ENCODE measurements at regions not wholly inside any gene's neighbourhood (a gene's known extent, or its start where the extent isn't known, plus 50 kb on each side); places are given as distances from the start of the nearest gene placed in this dataset.

DNA sequence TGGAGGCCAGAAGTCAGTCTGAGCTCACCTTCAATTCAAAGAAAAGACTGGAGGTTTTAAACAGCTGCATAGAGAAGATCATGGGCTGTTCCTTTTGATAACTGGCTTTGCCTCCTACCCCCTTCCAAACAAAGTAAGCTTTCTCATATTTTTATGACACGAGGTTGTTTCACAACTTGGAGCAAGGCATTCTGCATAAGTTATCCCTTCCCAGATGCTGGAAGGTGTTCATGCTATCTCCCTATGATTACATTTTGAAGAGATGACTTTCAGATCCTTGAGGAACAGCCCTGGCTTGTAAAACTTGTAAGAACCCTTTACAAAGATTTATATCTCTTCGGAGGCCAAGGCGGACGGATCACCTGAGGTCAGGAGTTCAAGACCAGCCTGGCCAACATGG lies 571.9 kb upstream of the FTMT start:
- no peak overlapping the region for H3K4me3 ChIP-seq (ENCODE audit: low read depth, poor library complexity, severe bottlenecking)
- TF ChIP-seq, protein P1, sequence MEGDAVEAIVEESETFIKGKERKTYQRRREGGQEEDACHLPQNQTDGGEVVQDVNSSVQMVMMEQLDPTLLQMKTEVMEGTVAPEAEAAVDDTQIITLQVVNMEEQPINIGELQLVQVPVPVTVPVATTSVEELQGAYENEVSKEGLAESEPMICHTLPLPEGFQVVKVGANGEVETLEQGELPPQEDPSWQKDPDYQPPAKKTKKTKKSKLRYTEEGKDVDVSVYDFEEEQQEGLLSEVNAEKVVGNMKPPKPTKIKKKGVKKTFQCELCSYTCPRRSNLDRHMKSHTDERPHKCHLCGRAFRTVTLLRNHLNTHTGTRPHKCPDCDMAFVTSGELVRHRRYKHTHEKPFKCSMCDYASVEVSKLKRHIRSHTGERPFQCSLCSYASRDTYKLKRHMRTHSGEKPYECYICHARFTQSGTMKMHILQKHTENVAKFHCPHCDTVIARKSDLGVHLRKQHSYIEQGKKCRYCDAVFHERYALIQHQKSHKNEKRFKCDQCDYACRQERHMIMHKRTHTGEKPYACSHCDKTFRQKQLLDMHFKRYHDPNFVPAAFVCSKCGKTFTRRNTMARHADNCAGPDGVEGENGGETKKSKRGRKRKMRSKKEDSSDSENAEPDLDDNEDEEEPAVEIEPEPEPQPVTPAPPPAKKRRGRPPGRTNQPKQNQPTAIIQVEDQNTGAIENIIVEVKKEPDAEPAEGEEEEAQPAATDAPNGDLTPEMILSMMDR (IDR thresholded peaks at IDR 0.05), result no peak
- no peak for TF ChIP-seq POLR2A (IDR thresholded peaks at IDR 0.05)
- DNase-seq (ENCODE audit: low spot score in 2 of 2), result no peak
- intact Hi-C loops (cut with DNase I; ENCODE audit: low total_unique reads), result no loop called here
- WGBS, 2 donors, result 81 to 85% methylated on average over 4 of the region's 4 CpGs

DNA sequence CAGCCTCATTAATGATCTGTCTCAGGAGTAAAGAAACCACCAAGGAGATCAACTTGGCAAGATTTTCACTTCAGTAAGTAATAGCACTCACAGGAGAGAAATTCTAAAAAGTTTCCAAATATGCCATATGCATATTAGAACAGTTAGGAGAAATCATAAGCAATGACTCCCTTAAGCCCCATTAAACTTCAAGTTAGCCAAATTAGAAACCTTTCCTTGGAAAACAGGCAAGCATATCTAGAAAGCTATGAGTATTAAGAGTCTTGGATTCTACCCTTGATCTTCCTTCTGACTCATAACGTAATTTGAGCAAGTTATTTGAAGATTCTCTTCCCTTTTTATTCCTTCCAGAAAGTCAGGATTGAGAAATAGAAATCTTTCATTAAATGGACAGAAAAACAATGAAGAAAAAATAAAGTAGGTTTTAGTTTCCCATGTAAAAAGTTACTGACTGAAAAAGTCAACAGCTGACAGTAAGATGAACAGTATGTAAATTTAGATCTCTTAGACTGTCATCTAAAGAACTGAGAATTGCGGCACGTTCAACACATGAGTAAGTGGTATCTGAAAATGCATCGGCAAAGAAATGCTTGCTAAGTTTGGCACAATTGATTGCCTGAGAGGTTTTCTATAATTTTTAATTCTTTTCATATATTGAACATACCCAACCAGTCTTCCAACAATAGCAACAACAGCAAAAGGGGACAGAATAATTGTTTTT lies 565.7 kb upstream of the FTMT start:
- no peak for DNase-seq (ENCODE audit: low spot score in 2 of 2)
- 35 to 38% methylated on average over 4 of the region's 4 CpGs for WGBS, 2 donors
- intact Hi-C loops (cut with DNase I; ENCODE audit: low total_unique reads), result no loop called here
- TF ChIP-seq POLR2A (IDR thresholded peaks at IDR 0.05), result no peak
- TF ChIP-seq, protein P1 (IDR thresholded peaks at IDR 0.05), result no peak
- H3K4me3 ChIP-seq (ENCODE audit: low read depth, poor library complexity, severe bottlenecking), result no peak overlapping the region

DNA sequence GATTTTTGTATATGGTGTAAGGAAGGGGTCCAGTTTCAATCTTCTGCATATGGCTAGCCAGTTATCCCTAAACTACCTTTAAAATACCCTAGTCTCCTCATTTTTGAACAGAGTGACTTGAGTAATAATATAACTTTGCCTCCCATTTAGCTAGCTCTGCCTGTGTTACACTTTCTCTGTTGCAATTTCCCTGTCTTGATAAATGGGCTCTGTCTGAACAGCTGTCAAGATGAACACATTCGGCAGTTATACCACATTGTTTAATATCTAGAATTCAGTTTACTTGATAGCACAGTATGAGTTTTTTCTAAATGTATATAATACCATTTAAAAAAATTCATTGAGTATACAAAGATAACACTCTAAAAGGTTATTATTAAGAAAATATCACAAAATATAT lies 562.9 kb upstream of the FTMT start:
- DNase-seq (ENCODE audit: low spot score in 2 of 2), result no peak
- H3K4me3 ChIP-seq (ENCODE audit: low read depth, poor library complexity, severe bottlenecking), result no peak overlapping the region
- intact Hi-C loops (cut with DNase I; ENCODE audit: low total_unique reads), result no loop called here
- TF ChIP-seq, protein P1 (IDR thresholded peaks at IDR 0.05), result no peak
- no peak for TF ChIP-seq POLR2A (IDR thresholded peaks at IDR 0.05)
- 86 to 88% methylated on average over 1 of the region's 1 CpG for WGBS, 2 donors

DNA sequence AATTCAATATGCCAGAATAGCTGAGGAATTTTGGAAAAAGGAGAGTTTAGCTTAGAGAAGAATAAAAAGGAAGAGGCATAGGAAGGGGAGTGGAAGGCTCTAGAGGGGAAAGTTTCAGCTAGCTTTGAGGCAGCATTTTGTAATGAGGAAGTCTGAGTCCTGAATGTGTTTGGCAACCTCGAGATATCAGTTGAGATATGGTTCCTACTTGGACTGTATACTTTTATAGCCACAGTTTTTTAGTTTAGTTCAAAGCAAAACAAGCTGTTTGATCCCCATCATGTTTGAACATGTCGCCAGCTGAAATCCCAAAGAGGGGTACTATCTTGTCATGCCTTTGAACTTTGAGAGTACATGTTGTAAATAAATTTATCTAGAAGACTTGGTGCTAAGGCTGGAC lies 559.0 kb upstream of the FTMT start:
- no peak for TF ChIP-seq POLR2A (IDR thresholded peaks at IDR 0.05)
- TF ChIP-seq, protein P1 (IDR thresholded peaks at IDR 0.05), result no peak
- no peak overlapping the region for H3K4me3 ChIP-seq (ENCODE audit: low read depth, poor library complexity, severe bottlenecking)
- 36 to 37% methylated on average over 2 of the region's 2 CpGs for WGBS, 2 donors
- no peak for DNase-seq (ENCODE audit: low spot score in 2 of 2)
- intact Hi-C loops (cut with DNase I; ENCODE audit: low total_unique reads), result no loop called here

DNA sequence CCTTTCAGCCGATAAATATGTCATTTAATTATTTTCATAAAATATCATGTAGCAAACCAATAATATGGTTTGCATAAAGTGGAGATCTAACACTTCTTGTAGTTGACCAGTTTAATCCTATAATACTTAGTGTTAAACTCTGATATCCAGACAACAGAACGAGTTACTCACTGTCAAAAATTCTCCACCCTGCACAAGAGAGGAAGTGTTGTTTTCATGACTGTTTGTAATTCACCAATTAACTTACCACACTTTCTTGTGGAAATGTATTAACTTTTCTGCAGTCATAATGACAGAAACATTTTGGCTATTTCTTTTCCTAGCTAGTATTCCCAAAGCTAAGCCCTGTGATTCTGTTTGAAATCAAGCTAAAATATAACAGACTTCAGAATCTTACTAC lies 555.3 kb upstream of the FTMT start:
- intact Hi-C loops (cut with DNase I; ENCODE audit: low total_unique reads), result no loop called here
- WGBS, 2 donors, result 58 to 62% methylated on average over 2 of the region's 2 CpGs

More for the DNA sequence above, 555.3 kb upstream of the FTMT start:
- TF ChIP-seq, protein P1 (IDR thresholded peaks at IDR 0.05), result no peak
- no peak for TF ChIP-seq POLR2A (IDR thresholded peaks at IDR 0.05)
- H3K4me3 ChIP-seq (ENCODE audit: low read depth, poor library complexity, severe bottlenecking), result no peak overlapping the region
- DNase-seq (ENCODE audit: low spot score in 2 of 2), result no peak

Measured in lower leg skin (tissue), 4 donors.